A673 (cell line): ENCODE measurements at regions not wholly inside any gene's neighbourhood (a gene's known extent, or its start where the extent isn't known, plus 50 kb on each side); places are given as distances from the start of the nearest gene placed in this dataset.

ENCODE experiments used
- CTCF ChIP-seq: fragments of 300-800, 200-600 bp; sonication (generic); conservative IDR thresholded peaks from 2 replicates; pipeline ENCODE4 v1.5.1; 2017; ENCODE audit warnings: low read depth, mild to moderate bottlenecking, antibody characterized with exemption, low read length, moderate library complexity, mixed read lengths
- EZH2 ChIP-seq: fragments of 200-600 bp; sonication (generic); IDR thresholded peaks from 2 replicates; pipeline ENCODE4 v1.6.1; 2017; ENCODE audit warnings: borderline replicate concordance, low read depth, mild to moderate bottlenecking, mixed read lengths, antibody characterized with exemption, low read length; ENCODE audit not compliant: poor library complexity, severe bottlenecking

- no peak for TF ChIP-seq CTCF
- no peak for TF ChIP-seq EZH2
Measured at GRCh38 chr5:164377746-164378145, 872.3 kb downstream of the MAT2B start.
